Stomach (tissue), 4 donors: ENCODE measurements at regions not wholly inside any gene's neighbourhood (a gene's known extent, or its start where the extent isn't known, plus 50 kb on each side); places are given as distances from the start of the nearest gene placed in this dataset.

Experiments
- CTCF ChIP-seq, 7 experiments: fragments of 450-650 bp in 4 of 7; fragments of 200-600 bp in 3 of 7; sonication (generic) in 3 of 7; IDR thresholded peaks; one replicate each; pipeline ENCODE4 v1.5.1; 2016 to 2019; ENCODE audit warnings: antibody characterized with exemption in 7 of 7, control low read depth in 2 of 7, mild to moderate bottlenecking in 1 of 7
- EP300 ChIP-seq: sonication (generic); formaldehyde crosslinking; IDR thresholded peaks from one replicate; pipeline ENCODE4 v1.6.1; 2017; ENCODE audit warnings: antibody characterized with exemption
- POLR2A ChIP-seq, 4 donors: fragments of 450-650 bp; IDR thresholded peaks; one replicate each; pipeline ENCODE4 v1.6.1; 2016; ENCODE audit warnings: antibody characterized with exemption in 4 of 4, control low read depth in 2 of 4, mild to moderate bottlenecking in 1 of 4, moderate library complexity in 1 of 4
- POLR2AphosphoS5 ChIP-seq, 3 donors: sonication (generic); formaldehyde crosslinking; IDR thresholded peaks; one replicate each; pipeline ENCODE4 v1.6.1; 2016; ENCODE audit warnings: antibody characterized with exemption in 3 of 3

- TF ChIP-seq CTCF (IDR thresholded peaks at IDR 0.05) (no peak), POLR2A (IDR thresholded peaks at IDR 0.05) (no peak), EP300 (no peak), POLR2AphosphoS5 (IDR thresholded peaks at IDR 0.05) (no peak)
These were observed 119.9 kb downstream of the SOX4 start for GRCh38 chr6:21713481-21713880.
